ENCODE measurements at regions not wholly inside any gene's neighbourhood (a gene's known extent, or its start where the extent isn't known, plus 50 kb on each side); places are given as distances from the start of the nearest gene placed in this dataset.

GRCh38 chr5:4883360-4883759 is 256.8 kb upstream of the ADAMTS16 start:
- no peaks in the 10 kb centered on the region for H3K9me3 ChIP-seq
- no peak overlapping the region for H3K4me3 ChIP-seq
- H3K36me3 ChIP-seq: no peaks in the 10 kb centered on the region
- TF ChIP-seq CTCF (IDR thresholded peaks at IDR 0.05) (no peak), POLR2A (IDR thresholded peaks at IDR 0.05) (no peak)
- no peak for DNase-seq
- H3K27ac ChIP-seq: no peak overlapping the region
- H3K27me3 ChIP-seq: no peaks in the 10 kb centered on the region
- H3K4me1 ChIP-seq: no peaks in the 10 kb centered on the region

- no peak overlapping the region for H3K27ac ChIP-seq
- no peak for TF ChIP-seq POLR2A (IDR thresholded peaks at IDR 0.05)
- TF ChIP-seq CTCF (IDR thresholded peaks at IDR 0.05): no peak
- H3K27me3 ChIP-seq: no peaks in the 10 kb centered on the region
- H3K4me1 ChIP-seq: no peaks in the 10 kb centered on the region
- H3K9me3 ChIP-seq: no peaks in the 10 kb centered on the region
- no peaks in the 10 kb centered on the region for H3K36me3 ChIP-seq
- H3K4me3 ChIP-seq: no peak overlapping the region
- no peak for DNase-seq
These were observed 246.9 kb upstream of the ADAMTS16 start for GRCh38 chr5:4893063-4893744.

GRCh38 chr5:4896328-4896727 is 243.8 kb upstream of the ADAMTS16 start:
- Histone ChIP-seq H3K4me1 (no peaks in the 10 kb centered on the region), H3K27me3 (no peaks in the 10 kb centered on the region), H3K9me3 (no peaks in the 10 kb centered on the region), H3K27ac (no peak overlapping the region), H3K4me3 (no peak overlapping the region), H3K36me3 (no peaks in the 10 kb centered on the region)
- TF ChIP-seq CTCF (IDR thresholded peaks at IDR 0.05) (no peak), POLR2A (IDR thresholded peaks at IDR 0.05) (no peak)
- DNase-seq: no peak

- Histone ChIP-seq H3K27me3 (no peaks in the 10 kb centered on the region), H3K9me3 (no peaks in the 10 kb centered on the region), H3K27ac (peak overlapping the region in 1 of 4 donors; percentile 18), H3K36me3 (no peaks in the 10 kb centered on the region), H3K4me3 (no peak overlapping the region), H3K4me1 (no peaks in the 10 kb centered on the region)
- no peak for TF ChIP-seq POLR2A (IDR thresholded peaks at IDR 0.05)
- no peak for TF ChIP-seq CTCF (IDR thresholded peaks at IDR 0.05)
- no peak for DNase-seq
These were observed 238.8 kb upstream of the ADAMTS16 start for GRCh38 chr5:4901305-4901811.

- no peak for DNase-seq
- H3K27me3 ChIP-seq: no peaks in the 10 kb centered on the region
- H3K4me1 ChIP-seq: no peaks in the 10 kb centered on the region
- no peaks in the 10 kb centered on the region for H3K9me3 ChIP-seq
- no peaks in the 10 kb centered on the region for H3K36me3 ChIP-seq
- H3K27ac ChIP-seq: no peak overlapping the region
- TF ChIP-seq POLR2A (IDR thresholded peaks at IDR 0.05): no peak
- TF ChIP-seq CTCF (IDR thresholded peaks at IDR 0.05): no peak
- H3K4me3 ChIP-seq: no peak overlapping the region
These were observed 238.2 kb upstream of the ADAMTS16 start for GRCh38 chr5:4901924-4902323.

Data from Peyer's patch (tissue), 4 donors.